H1 (cell line): ENCODE measurements at regions not wholly inside any gene's neighbourhood (a gene's known extent, or its start where the extent isn't known, plus 50 kb on each side); places are given as distances from the start of the nearest gene placed in this dataset.

Experiments
- CTCF ChIA-PET: fragments of 300-600 bp; sonication (Branson Sonifier 250); formaldehyde crosslinking; loops from one replicate; lab custom pipeline; 2021; ENCODE audit not compliant: partially characterized antibody; lab: Charles Lee
- POLR2A ChIA-PET: fragments of 300-600 bp; sonication (Branson Sonifier 250); formaldehyde crosslinking; loops from one replicate; lab custom pipeline; 2021; ENCODE audit warnings: inconsistent platforms; ENCODE audit not compliant: partially characterized antibody; lab: Charles Lee
- DNase-seq, 2 experiments: peaks; one replicate each; pipeline versions ENCODE4 v3.0.0 to v3.0.0-alpha.2; 2010 to 2022; ENCODE audit warnings: low spot score in 2 of 2, low read depth in 1 of 2, mixed read lengths in 1 of 2
- FAIRE-seq: peaks from 2 replicates; lab custom pipeline; 2011; peaks lifted over from hg19 to GRCh38; lab: Jason Lieb, UNC
- H2AFZ ChIP-seq: 2 replicates; pipeline ENCODE4 v1.8.1; 2012; ENCODE audit warnings: low read length, inconsistent platforms
- H2AK5ac ChIP-seq: 2 replicates; pipeline ENCODE4 v1.6.1; 2013; ENCODE audit warnings: low read depth, low read length
- H2BK120ac ChIP-seq: replicated peaks from 2 replicates; pipeline ENCODE3; 2013; ENCODE audit warnings: low read depth, low read length, inconsistent platforms
- H2BK12ac ChIP-seq: 2 replicates; pipeline ENCODE4 v1.6.1; 2013; ENCODE audit warnings: low read depth, low read length
- H2BK15ac ChIP-seq: 2 replicates; pipeline ENCODE4 v1.6.1; 2013; ENCODE audit warnings: low read length
- H2BK20ac ChIP-seq: 2 replicates; pipeline ENCODE4 v1.6.1; 2013; ENCODE audit warnings: low read length
- H2BK5ac ChIP-seq: 2 replicates; pipeline ENCODE4 v1.6.1; 2013; ENCODE audit warnings: low read depth, low read length
- H3K14ac ChIP-seq: 2 replicates; pipeline ENCODE4 v1.6.1; 2013; ENCODE audit warnings: inconsistent platforms; ENCODE audit not compliant: insufficient read length
- H3K18ac ChIP-seq: 2 replicates; pipeline ENCODE4 v1.6.1; 2013; ENCODE audit warnings: low read length; ENCODE audit errors: extremely low read depth
- H3K23ac ChIP-seq: 2 replicates; pipeline ENCODE4 v1.6.1; 2013; ENCODE audit warnings: inconsistent platforms; ENCODE audit not compliant: insufficient read length
- H3K23me2 ChIP-seq: 2 replicates; pipeline ENCODE4 v1.6.1; 2013; ENCODE audit warnings: low read depth, low read length
- H3K27ac ChIP-seq: 2 replicates; pipeline ENCODE4 v1.6.1; 2011; ENCODE audit warnings: low read depth, low read length, inconsistent platforms
- H3K27me3 ChIP-seq, 4 experiments: replicated peaks in 1 of 4; 1 replicate in 1 of 4; 2 replicates in 3 of 4; pipeline versions ENCODE4 v1.6.1 to v1.8.1; 2011 to 2013; ENCODE audit warnings: low read length in 3 of 4, mild to moderate bottlenecking in 3 of 4, inconsistent platforms in 2 of 4, mixed read lengths in 2 of 4, moderate library complexity in 1 of 4; ENCODE audit not compliant: control insufficient read depth in 3 of 4, insufficient read depth in 3 of 4; ENCODE audit errors: extremely low read depth in 1 of 4
- H3K36me3 ChIP-seq, 4 experiments: 2 replicates each; pipeline versions ENCODE4 v1.6.1 to v1.8.1; 2011 to 2013; ENCODE audit warnings: mild to moderate bottlenecking in 4 of 4, low read length in 3 of 4, moderate library complexity in 2 of 4, control low read depth in 1 of 4, inconsistent platforms in 1 of 4; ENCODE audit not compliant: insufficient read depth in 4 of 4, control insufficient read depth in 2 of 4
- H3K4ac ChIP-seq: replicated peaks from 2 replicates; pipeline ENCODE3; 2013; ENCODE audit warnings: low read length, low read depth, mixed read lengths, inconsistent platforms; ENCODE audit not compliant: insufficient read length
- H3K4me1 ChIP-seq, 4 experiments: replicated peaks in 1 of 4; 1 replicate in 1 of 4; 2 replicates in 3 of 4; pipeline versions ENCODE4 v1.6.1 to v1.8.1; 2011 to 2013; ENCODE audit warnings: low read length in 3 of 4, inconsistent platforms in 2 of 4, mixed read lengths in 1 of 4; ENCODE audit not compliant: insufficient read depth in 4 of 4, control insufficient read depth in 3 of 4
- H3K4me2 ChIP-seq, 2 experiments: 2 replicates each; pipeline versions ENCODE4 v1.6.1 to v1.8.1; 2011 to 2013; ENCODE audit warnings: low read depth in 2 of 2, low read length in 2 of 2, control low read depth in 1 of 2, inconsistent platforms in 1 of 2, mild to moderate bottlenecking in 1 of 2; ENCODE audit not compliant: insufficient read depth in 1 of 2
- H3K4me3 ChIP-seq, 4 experiments: fragments of 200-600, 300-600 bp in 1 of 4; sonication (generic), shearing (Covaris generic), sonication (Bioruptor Twin) in 1 of 4; 2 replicates each; pipeline versions ENCODE4 v1.5.1 to v1.8.1; 2011 to 2016; ENCODE audit warnings: low read length in 4 of 4, low read depth in 3 of 4, control low read depth in 2 of 4, inconsistent platforms in 2 of 4, mild to moderate bottlenecking in 2 of 4, mixed read lengths in 1 of 4, moderate library complexity in 1 of 4; ENCODE audit not compliant: insufficient read depth in 2 of 4; ENCODE audit errors: extremely low read depth in 1 of 4
- H3K56ac ChIP-seq: replicated peaks from 2 replicates; pipeline ENCODE3; 2013; ENCODE audit warnings: low read depth, mild to moderate bottlenecking, mixed read lengths, low read length, inconsistent platforms; ENCODE audit not compliant: insufficient read length
- H3K79me1 ChIP-seq: 2 replicates; pipeline ENCODE4 v1.6.1; 2013; ENCODE audit warnings: low read depth, low read length, control low read depth
- H3K79me2 ChIP-seq, 2 experiments: 2 replicates each; pipeline versions ENCODE4 v1.6.1 to v1.8.1; 2012 to 2013; ENCODE audit warnings: low read length in 2 of 2, mild to moderate bottlenecking in 2 of 2, inconsistent platforms in 1 of 2; ENCODE audit not compliant: insufficient read depth in 2 of 2, control insufficient read depth in 1 of 2
- H3K9ac ChIP-seq, 4 experiments: replicated peaks in 1 of 4; 1 replicate in 1 of 4; 2 replicates in 3 of 4; pipeline versions ENCODE4 v1.6.1 to v1.8.1; 2011 to 2013; ENCODE audit warnings: low read depth in 3 of 4, low read length in 3 of 4, control low read depth in 2 of 4, mild to moderate bottlenecking in 2 of 4, moderate library complexity in 2 of 4, inconsistent platforms in 1 of 4; ENCODE audit errors: extremely low read depth in 1 of 4
- H3K9me3 ChIP-seq, 2 experiments: 2 replicates each; pipeline versions ENCODE4 v1.6.1 to v1.8.1; 2012 to 2013; ENCODE audit warnings: mild to moderate bottlenecking in 2 of 2, moderate library complexity in 2 of 2, control low read depth in 1 of 2, inconsistent platforms in 1 of 2, low read depth in 1 of 2, low read length in 1 of 2, mixed read lengths in 1 of 2; ENCODE audit not compliant: insufficient read depth in 2 of 2
- H4K20me1 ChIP-seq, 2 experiments: replicated peaks in 1 of 2; 2 replicates each; pipeline versions ENCODE3 to v1.8.1; 2011 to 2013; ENCODE audit warnings: inconsistent platforms in 2 of 2, low read length in 2 of 2, mild to moderate bottlenecking in 1 of 2; ENCODE audit not compliant: insufficient read depth in 2 of 2, control insufficient read depth in 1 of 2
- H4K5ac ChIP-seq: 2 replicates; pipeline ENCODE4 v1.6.1; 2013; ENCODE audit warnings: low read length, low read depth, mixed read lengths, inconsistent platforms; ENCODE audit not compliant: insufficient read length
- H4K8ac ChIP-seq: 2 replicates; pipeline ENCODE4 v1.8.0; 2013; ENCODE audit warnings: mild to moderate bottlenecking, moderate library complexity, low read length, inconsistent platforms; ENCODE audit not compliant: insufficient read depth; ENCODE audit errors: extremely low read depth
- H4K91ac ChIP-seq: replicated peaks from 2 replicates; pipeline ENCODE3; 2013; ENCODE audit warnings: low read length, mixed read lengths, inconsistent platforms; ENCODE audit not compliant: insufficient read length
- CEBPB ChIP-seq: IDR thresholded peaks from 2 replicates; pipeline ENCODE4 v1.6.1; 2012; ENCODE audit warnings: low read depth, low read length
- CHD1 ChIP-seq: IDR thresholded peaks from 2 replicates; pipeline ENCODE4 v1.6.1; 2012; ENCODE audit warnings: low read depth, low read length, improper control_type of control experiment
- CREB1 ChIP-seq: IDR thresholded peaks from 2 replicates; pipeline ENCODE4 v1.6.1; 2012; ENCODE audit warnings: inconsistent platforms
- FOSL1 ChIP-seq: IDR thresholded peaks from 2 replicates; pipeline ENCODE4 v1.6.1; 2011; ENCODE audit warnings: mild to moderate bottlenecking, low read depth, low read length, moderate library complexity; ENCODE audit not compliant: insufficient read depth
- GABPA ChIP-seq: IDR thresholded peaks from 2 replicates; pipeline ENCODE4 v1.6.1; 2011; ENCODE audit warnings: mild to moderate bottlenecking, low read length, moderate library complexity, borderline replicate concordance; ENCODE audit not compliant: insufficient read depth
- MAX ChIP-seq: IDR thresholded peaks from 2 replicates; pipeline ENCODE4 v1.6.1; 2012; ENCODE audit warnings: inconsistent platforms
- NRF1 ChIP-seq: IDR thresholded peaks from 2 replicates; pipeline ENCODE4 v1.6.1; 2011; ENCODE audit warnings: mild to moderate bottlenecking, low read depth, low read length, improper control_type of control experiment
- PHF8 ChIP-seq: fragments of 200-600 bp; sonication (generic); conservative IDR thresholded peaks from 2 replicates; pipeline ENCODE4 v1.7.1; 2012; ENCODE audit warnings: low read depth, mild to moderate bottlenecking, inconsistent platforms, low read length, moderate library complexity
- POLR2A ChIP-seq, 2 experiments: IDR thresholded peaks; 1 replicate in 1 of 2; 2 replicates in 1 of 2; pipeline ENCODE4 v1.6.1; 2011; ENCODE audit warnings: low read depth in 2 of 2, low read length in 2 of 2, mild to moderate bottlenecking in 2 of 2; ENCODE audit errors: control extremely low read depth in 1 of 2
- POU5F1 ChIP-seq: IDR thresholded peaks from 2 replicates; pipeline ENCODE4 v1.6.1; 2011; ENCODE audit warnings: low read depth, mild to moderate bottlenecking, low read length, moderate library complexity
- SIRT6 ChIP-seq: IDR thresholded peaks from one replicate; pipeline ENCODE4 v1.7.1; 2012; ENCODE audit warnings: low read length, inconsistent platforms
- TCF12 ChIP-seq: IDR thresholded peaks from 2 replicates; pipeline ENCODE4 v1.6.1; 2011; ENCODE audit warnings: low read depth, mild to moderate bottlenecking, low read length
- TEAD4 ChIP-seq: IDR thresholded peaks from 2 replicates; pipeline ENCODE4 v1.6.1; 2012; ENCODE audit warnings: low read depth, low read length, inconsistent platforms, mixed read lengths
- ZNF274 ChIP-seq: IDR thresholded peaks from 2 replicates; pipeline ENCODE4 v1.7.0; 2012; ENCODE audit warnings: low read length, borderline replicate concordance; ENCODE audit errors: extremely low read depth

- Histone ChIP-seq H3K36me3 (no peaks in the 10 kb centered on the region), H3K4me3 (no peak overlapping the region), H3K4ac (no peak overlapping the region), H4K20me1 (no peaks in the 10 kb centered on the region), H2AK5ac (no peak overlapping the region), H3K4me2 (no peak overlapping the region), H3K4me1 (no peaks in the 10 kb centered on the region), H2BK15ac (no peak overlapping the region), H2BK120ac (no peak overlapping the region), H2BK20ac (no peak overlapping the region), H3K18ac (no peak overlapping the region), H2BK5ac (no peak overlapping the region), H2BK12ac (no peak overlapping the region), H3K9me3 (no peaks in the 10 kb centered on the region), H3K27ac (no peak overlapping the region), H4K8ac (no peak overlapping the region), H3K27me3 (no peaks in the 10 kb centered on the region), H3K79me2 (no peaks in the 10 kb centered on the region), H3K14ac (no peak overlapping the region), H4K91ac (no peak overlapping the region), H3K23me2 (no peaks in the 10 kb centered on the region), H4K5ac (no peak overlapping the region), H3K56ac (no peak overlapping the region), H3K79me1 (no peaks in the 10 kb centered on the region), H3K23ac (no peak overlapping the region), H2AFZ (no peak overlapping the region), H3K9ac (no peak overlapping the region)
- TF ChIP-seq FOSL1 (no peak), TEAD4 (no peak), NRF1 (no peak), CEBPB (no peak), GABPA (no peak), SIRT6 (no peak), ZNF274 (no peak), PHF8 (no peak), TCF12 (no peak), MAX (no peak), CHD1 (no peak), POU5F1 (no peak), POLR2A (IDR thresholded peaks at IDR 0.05; ENCODE audit: control extremely low read depth in 1 of 2, low read depth in 2 of 2, low read length in 2 of 2) (no peak), CREB1 (no peak)
- ChIA-PET POLR2A (interaction anchor here (0.5 kb wide), 1 partner anchor 363 kb away, joined by 3 read pairs; no protein-coding TSS in a partner anchor), CTCF (interaction anchor here (1.8 kb wide), 1 partner anchor 12 kb away, joined by 5 read pairs; no protein-coding TSS in a partner anchor)
- no peak for DNase-seq
- FAIRE-seq = no peak
Observed at GRCh38 chr6:14652536-14652935, 535.0 kb downstream of the CD83 start.
